ENCODE measurements at regions not wholly inside any gene's neighbourhood (a gene's known extent, or its start where the extent isn't known, plus 50 kb on each side); places are given as distances from the start of the nearest gene placed in this dataset.

DNA sequence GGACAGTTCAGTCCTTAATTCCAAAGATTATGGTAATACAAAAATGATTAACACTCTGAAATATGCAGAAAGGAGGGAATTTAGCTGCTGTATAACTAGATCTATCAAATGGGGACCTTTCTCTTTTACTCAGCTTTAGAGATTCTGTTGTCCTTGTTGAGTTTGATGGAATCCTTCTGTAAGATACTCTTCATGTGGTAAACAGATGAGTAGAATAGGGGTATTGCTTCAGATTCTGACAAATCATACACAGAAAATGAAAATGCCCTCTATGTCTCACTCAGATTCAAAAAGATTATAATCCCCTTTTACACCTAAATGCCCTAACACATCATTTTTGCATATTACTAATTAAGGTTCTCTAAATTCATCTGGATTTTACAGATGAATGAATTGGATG, 50.7 kb downstream of the ARHGAP35 start:
- no peak for TF ChIP-seq CTCF (IDR thresholded peaks at IDR 0.05)
- TF ChIP-seq POLR2A (IDR thresholded peaks at IDR 0.05) = no peak

Data from lower leg skin (tissue), 3 donors.